OCI-LY1 (cell line): ENCODE measurements at regions not wholly inside any gene's neighbourhood (a gene's known extent, or its start where the extent isn't known, plus 50 kb on each side); places are given as distances from the start of the nearest gene placed in this dataset.

Experiments used
- H2AFZ ChIP-seq: fragments of 200-600 bp; sonication (generic), shearing (Covaris generic); 2 replicates; pipeline ENCODE4 v1.6.0; 2014; ENCODE audit warnings: antibody characterized with exemption, mild to moderate bottlenecking, low read length
- H3F3A ChIP-seq: fragments of 200-600 bp; sonication (generic), shearing (Covaris generic); 2 replicates; pipeline ENCODE4 v1.6.0; 2014; ENCODE audit warnings: mild to moderate bottlenecking, antibody characterized with exemption, low read length, moderate library complexity; ENCODE audit not compliant: insufficient read depth
- H3K27ac ChIP-seq: fragments of 200-600 bp; sonication (generic); 2 replicates; pipeline ENCODE4 v1.5.1; 2014; ENCODE audit warnings: low read length, mixed run types, mild to moderate bottlenecking, low read depth; ENCODE audit not compliant: poor library complexity, severe bottlenecking
- H3K27me3 ChIP-seq: fragments of 200-600 bp; sonication (generic); 2 replicates; pipeline ENCODE4 v1.6.0; 2014; ENCODE audit warnings: antibody characterized with exemption, mild to moderate bottlenecking, low read length, moderate library complexity; ENCODE audit not compliant: insufficient read depth
- H3K36me3 ChIP-seq: fragments of 200-600 bp; sonication (generic); 2 replicates; pipeline ENCODE4 v1.6.1; 2014; ENCODE audit warnings: mild to moderate bottlenecking, antibody characterized with exemption, low read length, moderate library complexity, mixed read lengths; ENCODE audit not compliant: insufficient read depth
- H3K4me1 ChIP-seq: fragments of 200-600 bp; sonication (generic); 2 replicates; pipeline ENCODE4 v1.5.1; 2014; ENCODE audit warnings: mild to moderate bottlenecking, low read length, moderate library complexity; ENCODE audit not compliant: insufficient read depth, severe bottlenecking
- H3K4me2 ChIP-seq: fragments of 200-600 bp; sonication (generic), shearing (Covaris generic); 2 replicates; pipeline ENCODE4 v1.6.1; 2014; ENCODE audit warnings: low read length
- H3K4me3 ChIP-seq: fragments of 200-600 bp; sonication (generic); 2 replicates; pipeline ENCODE4 v1.5.1; 2014; ENCODE audit warnings: low read length, low read depth, mild to moderate bottlenecking, mixed read lengths; ENCODE audit not compliant: poor library complexity, severe bottlenecking
- H3K79me2 ChIP-seq: fragments of 200-600 bp; shearing (Covaris generic); 2 replicates; pipeline ENCODE4 v1.6.1; 2016; ENCODE audit warnings: mixed run types, low read length, mixed read lengths; ENCODE audit not compliant: insufficient read depth
- H3K9ac ChIP-seq: fragments of 200-600 bp; sonication (generic), shearing (Covaris generic); 2 replicates; pipeline ENCODE4 v1.6.1; 2014; ENCODE audit warnings: mild to moderate bottlenecking, low read length, mixed read lengths
- H3K9me2 ChIP-seq: fragments of 200-600 bp; sonication (generic), shearing (Covaris generic); 2 replicates; pipeline ENCODE4 v1.6.1; 2014; ENCODE audit warnings: low read depth, mild to moderate bottlenecking, low read length, mixed read lengths
- H3K9me3 ChIP-seq: fragments of 200-600 bp; shearing (Covaris generic); 2 replicates; pipeline ENCODE4 v1.6.1; 2014; ENCODE audit warnings: low read length, mixed read lengths
- H4K20me1 ChIP-seq: fragments of 200-600 bp; sonication (generic), shearing (Covaris generic); 2 replicates; pipeline ENCODE4 v1.6.0; 2016; ENCODE audit warnings: mild to moderate bottlenecking, low read length; ENCODE audit not compliant: insufficient read depth
- CTCF ChIP-seq: fragments of 200-600 bp; sonication (generic), shearing (Covaris generic); IDR thresholded peaks from 2 replicates; pipeline ENCODE4 v1.5.1; 2017; ENCODE audit warnings: mild to moderate bottlenecking, antibody characterized with exemption, low read length, moderate library complexity, mixed read lengths
- EZH2 ChIP-seq: fragments of 200-600 bp; sonication (generic), shearing (Covaris generic); IDR thresholded peaks from 2 replicates; pipeline ENCODE4 v1.8.0; 2017; ENCODE audit warnings: borderline replicate concordance, mixed run types, mild to moderate bottlenecking, antibody characterized with exemption, low read length, moderate library complexity, mixed read lengths

- no peak overlapping the region for H2AFZ ChIP-seq
- H3K9me2 ChIP-seq: no peaks in the 10 kb centered on the region
- H3K79me2 ChIP-seq: no peaks in the 10 kb centered on the region
- no peak overlapping the region for H3K27ac ChIP-seq
- H3K4me2 ChIP-seq: no peak overlapping the region
- H3K27me3 ChIP-seq: no peaks in the 10 kb centered on the region
- no peak overlapping the region for H3K4me3 ChIP-seq
- H4K20me1 ChIP-seq: no peaks in the 10 kb centered on the region
- H3K4me1 ChIP-seq: no peaks in the 10 kb centered on the region
- no peaks in the 10 kb centered on the region for H3K36me3 ChIP-seq
- TF ChIP-seq EZH2 (no peak), CTCF (no peak)
- no peaks in the 10 kb centered on the region for H3F3A ChIP-seq
- no peak overlapping the region for H3K9ac ChIP-seq
- H3K9me3 ChIP-seq: no peaks in the 10 kb centered on the region
These were observed 283.3 kb upstream of the GRM7 start for GRCh38 chr3:6577584-6577983.

GRCh38 chr3:6578526-6578925 lies 282.4 kb upstream of the GRM7 start:
- Histone ChIP-seq H3K36me3 (no peaks in the 10 kb centered on the region), H3K27ac (no peak overlapping the region), H3K4me3 (no peak overlapping the region), H4K20me1 (no peaks in the 10 kb centered on the region), H3K27me3 (no peaks in the 10 kb centered on the region), H3K9ac (no peak overlapping the region), H3K4me1 (no peaks in the 10 kb centered on the region), H3K79me2 (no peaks in the 10 kb centered on the region), H3F3A (no peaks in the 10 kb centered on the region), H2AFZ (no peak overlapping the region), H3K4me2 (no peak overlapping the region), H3K9me2 (no peaks in the 10 kb centered on the region), H3K9me3 (no peaks in the 10 kb centered on the region)
- TF ChIP-seq EZH2: no peak
- TF ChIP-seq CTCF: no peak

GRCh38 chr3:6580808-6581207 lies 280.1 kb upstream of the GRM7 start:
- no peak for TF ChIP-seq EZH2
- no peak for TF ChIP-seq CTCF
- Histone ChIP-seq H3K79me2 (no peaks in the 10 kb centered on the region), H3K27me3 (no peaks in the 10 kb centered on the region), H3K4me1 (no peaks in the 10 kb centered on the region), H3K27ac (no peak overlapping the region), H3K9me2 (no peaks in the 10 kb centered on the region), H3K4me2 (no peak overlapping the region), H3K36me3 (no peaks in the 10 kb centered on the region), H4K20me1 (no peaks in the 10 kb centered on the region), H2AFZ (no peak overlapping the region), H3K9me3 (no peaks in the 10 kb centered on the region), H3F3A (no peaks in the 10 kb centered on the region), H3K4me3 (no peak overlapping the region), H3K9ac (no peak overlapping the region)
